Hindlimb muscle (tissue), 1 donor: ENCODE measurements at regions not wholly inside any gene's neighbourhood (a gene's known extent, or its start where the extent isn't known, plus 50 kb on each side); places are given as distances from the start of the nearest gene placed in this dataset.

Experiments
- DNase-seq: peaks from one replicate; pipeline ENCODE4 v3.0.0-alpha.2; 2013

GRCh38 chr14:62168564-62169155 is 406.4 kb downstream of the SNAPC1 start:
- DNase-seq: peak; percentile 1

- peak; percentile 54 for DNase-seq
Observed at GRCh38 chr14:62179367-62180018, 417.3 kb downstream of the SNAPC1 start.

- DNase-seq: no peak
Observed at GRCh38 chr14:62181591-62181990, 419.4 kb downstream of the SNAPC1 start.

GRCh38 chr14:62185078-62185477 is 422.9 kb downstream of the SNAPC1 start:
- DNase-seq: no peak

- DNase-seq: no peak
Observed at GRCh38 chr14:62187265-62187664, 425.0 kb downstream of the SNAPC1 start.

GRCh38 chr14:62189698-62190097 is 427.5 kb downstream of the SNAPC1 start:
- DNase-seq: no peak

GRCh38 chr14:62206456-62206855 is 444.2 kb downstream of the SNAPC1 start:
- DNase-seq: no peak

- no peak for DNase-seq
Observed at GRCh38 chr14:62209287-62209899, 447.2 kb downstream of the SNAPC1 start.

- DNase-seq: no peak
Observed at GRCh38 chr14:62213516-62213915, 451.3 kb downstream of the SNAPC1 start.

- DNase-seq: no peak
Observed at GRCh38 chr14:62216121-62216520, 453.9 kb downstream of the SNAPC1 start.

GRCh38 chr14:62234849-62235248 is 472.6 kb downstream of the SNAPC1 start:
- no peak for DNase-seq

GRCh38 chr14:62244221-62244620 is 482.0 kb downstream of the SNAPC1 start:
- no peak for DNase-seq

GRCh38 chr14:62247266-62247665 is 485.0 kb downstream of the SNAPC1 start:
- DNase-seq: no peak

- no peak for DNase-seq
Observed at GRCh38 chr14:62251237-62251636, 489.0 kb downstream of the SNAPC1 start.

- no peak for DNase-seq
Observed at GRCh38 chr14:62253171-62253570, 491.0 kb downstream of the SNAPC1 start.

GRCh38 chr14:62253911-62254310 is 491.7 kb downstream of the SNAPC1 start:
- DNase-seq: no peak

GRCh38 chr14:62269204-62269603 is 507.0 kb downstream of the SNAPC1 start:
- DNase-seq: no peak

- no peak for DNase-seq
Observed at GRCh38 chr14:62270236-62270635, 508.0 kb downstream of the SNAPC1 start.

GRCh38 chr14:62280366-62280765 is 518.1 kb downstream of the SNAPC1 start:
- DNase-seq: no peak

GRCh38 chr14:62283837-62284236 is 521.6 kb downstream of the SNAPC1 start:
- DNase-seq: no peak

- no peak for DNase-seq
Observed at GRCh38 chr14:62289471-62289870, 527.3 kb downstream of the SNAPC1 start.

- no peak for DNase-seq
Observed at GRCh38 chr14:62301080-62301479, 538.9 kb downstream of the SNAPC1 start.

- DNase-seq: no peak
Observed at GRCh38 chr14:62301911-62302310, 539.7 kb downstream of the SNAPC1 start.

- DNase-seq: no peak
Observed at GRCh38 chr14:62303437-62303836, 541.2 kb downstream of the SNAPC1 start.
